SK-N-SH treated with all-trans-retinoic acid at 6 μM for 48 hours (cell line): ENCODE measurements at regions not wholly inside any gene's neighbourhood (a gene's known extent, or its start where the extent isn't known, plus 50 kb on each side); places are given as distances from the start of the nearest gene placed in this dataset.

ENCODE experiments used
- ARNTL ChIP-seq: fragments of 450-650 bp; formaldehyde crosslinking; IDR thresholded peaks from 2 replicates; pipeline ENCODE4 v1.5.0; 2020; ENCODE audit warnings: low read depth, mild to moderate bottlenecking, moderate library complexity, borderline replicate concordance
- CSDC2 ChIP-seq: fragments of 250-450 bp; sonication (Bioruptor Pico); IDR thresholded peaks from 2 replicates; pipeline ENCODE4 v1.5.0; 2020; ENCODE audit warnings: mild to moderate bottlenecking, moderate library complexity
- PPARA ChIP-seq: fragments of 250-450 bp; sonication (Bioruptor Pico); IDR thresholded peaks from 2 replicates; pipeline ENCODE4 v1.5.0; 2020; ENCODE audit warnings: mild to moderate bottlenecking, borderline replicate concordance
- RARB ChIP-seq: fragments of 250-450 bp; sonication (Bioruptor Pico); IDR thresholded peaks from 2 replicates; pipeline ENCODE4 v1.8.0; 2021; ENCODE audit warnings: mild to moderate bottlenecking, moderate library complexity
- TCF4 ChIP-seq: fragments of 250-450 bp; sonication (Bioruptor Pico); IDR thresholded peaks from 2 replicates; pipeline ENCODE4 v1.8.0; 2021; ENCODE audit warnings: mild to moderate bottlenecking, moderate library complexity, borderline replicate concordance
- TOX ChIP-seq: fragments of 250-450 bp; sonication (Bioruptor Pico); IDR thresholded peaks from 2 replicates; pipeline ENCODE4 v1.8.0; 2021; ENCODE audit warnings: mild to moderate bottlenecking, moderate library complexity, borderline replicate concordance
- ZFP3 ChIP-seq: fragments of 250-450 bp; sonication (Bioruptor Pico); IDR thresholded peaks from 2 replicates; pipeline ENCODE4 v1.5.0; 2020; ENCODE audit warnings: mild to moderate bottlenecking, moderate library complexity
- ZFP30 ChIP-seq: fragments of 450-650 bp; formaldehyde crosslinking; IDR thresholded peaks from 2 replicates; pipeline ENCODE4 v1.5.0; 2022; ENCODE audit warnings: mild to moderate bottlenecking, moderate library complexity
- ZNF70 ChIP-seq: fragments of 450-650 bp; formaldehyde crosslinking; IDR thresholded peaks from 2 replicates; pipeline ENCODE4 v1.5.0; 2020; ENCODE audit warnings: mild to moderate bottlenecking, moderate library complexity
- TF ChIP-seq, protein P1 (sequence below): fragments of 250-450 bp; sonication (Bioruptor Pico); IDR thresholded peaks from 2 replicates; pipeline ENCODE4 v1.8.0; 2020; ENCODE audit warnings: mild to moderate bottlenecking, moderate library complexity, borderline replicate concordance
- TF ChIP-seq, protein P2 (sequence below): fragments of 250-450 bp; sonication (Bioruptor Pico); IDR thresholded peaks from 2 replicates; pipeline ENCODE4 v1.5.0; 2020; ENCODE audit warnings: mild to moderate bottlenecking, moderate library complexity
- TF ChIP-seq, protein P3 (sequence below): fragments of 250-450 bp; sonication (Bioruptor Pico); IDR thresholded peaks from 2 replicates; pipeline ENCODE4 v1.8.0; 2021; ENCODE audit warnings: low read depth, mild to moderate bottlenecking, moderate library complexity, borderline replicate concordance

- TF ChIP-seq, protein P1, sequence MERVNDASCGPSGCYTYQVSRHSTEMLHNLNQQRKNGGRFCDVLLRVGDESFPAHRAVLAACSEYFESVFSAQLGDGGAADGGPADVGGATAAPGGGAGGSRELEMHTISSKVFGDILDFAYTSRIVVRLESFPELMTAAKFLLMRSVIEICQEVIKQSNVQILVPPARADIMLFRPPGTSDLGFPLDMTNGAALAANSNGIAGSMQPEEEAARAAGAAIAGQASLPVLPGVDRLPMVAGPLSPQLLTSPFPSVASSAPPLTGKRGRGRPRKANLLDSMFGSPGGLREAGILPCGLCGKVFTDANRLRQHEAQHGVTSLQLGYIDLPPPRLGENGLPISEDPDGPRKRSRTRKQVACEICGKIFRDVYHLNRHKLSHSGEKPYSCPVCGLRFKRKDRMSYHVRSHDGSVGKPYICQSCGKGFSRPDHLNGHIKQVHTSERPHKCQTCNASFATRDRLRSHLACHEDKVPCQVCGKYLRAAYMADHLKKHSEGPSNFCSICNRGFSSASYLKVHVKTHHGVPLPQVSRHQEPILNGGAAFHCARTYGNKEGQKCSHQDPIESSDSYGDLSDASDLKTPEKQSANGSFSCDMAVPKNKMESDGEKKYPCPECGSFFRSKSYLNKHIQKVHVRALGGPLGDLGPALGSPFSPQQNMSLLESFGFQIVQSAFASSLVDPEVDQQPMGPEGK (CRISPR knock-in tag): no peak
- TF ChIP-seq RARB (CRISPR knock-in tag): no peak
- TF ChIP-seq TCF4 (CRISPR knock-in tag): no peak
- TF ChIP-seq, protein P2, sequence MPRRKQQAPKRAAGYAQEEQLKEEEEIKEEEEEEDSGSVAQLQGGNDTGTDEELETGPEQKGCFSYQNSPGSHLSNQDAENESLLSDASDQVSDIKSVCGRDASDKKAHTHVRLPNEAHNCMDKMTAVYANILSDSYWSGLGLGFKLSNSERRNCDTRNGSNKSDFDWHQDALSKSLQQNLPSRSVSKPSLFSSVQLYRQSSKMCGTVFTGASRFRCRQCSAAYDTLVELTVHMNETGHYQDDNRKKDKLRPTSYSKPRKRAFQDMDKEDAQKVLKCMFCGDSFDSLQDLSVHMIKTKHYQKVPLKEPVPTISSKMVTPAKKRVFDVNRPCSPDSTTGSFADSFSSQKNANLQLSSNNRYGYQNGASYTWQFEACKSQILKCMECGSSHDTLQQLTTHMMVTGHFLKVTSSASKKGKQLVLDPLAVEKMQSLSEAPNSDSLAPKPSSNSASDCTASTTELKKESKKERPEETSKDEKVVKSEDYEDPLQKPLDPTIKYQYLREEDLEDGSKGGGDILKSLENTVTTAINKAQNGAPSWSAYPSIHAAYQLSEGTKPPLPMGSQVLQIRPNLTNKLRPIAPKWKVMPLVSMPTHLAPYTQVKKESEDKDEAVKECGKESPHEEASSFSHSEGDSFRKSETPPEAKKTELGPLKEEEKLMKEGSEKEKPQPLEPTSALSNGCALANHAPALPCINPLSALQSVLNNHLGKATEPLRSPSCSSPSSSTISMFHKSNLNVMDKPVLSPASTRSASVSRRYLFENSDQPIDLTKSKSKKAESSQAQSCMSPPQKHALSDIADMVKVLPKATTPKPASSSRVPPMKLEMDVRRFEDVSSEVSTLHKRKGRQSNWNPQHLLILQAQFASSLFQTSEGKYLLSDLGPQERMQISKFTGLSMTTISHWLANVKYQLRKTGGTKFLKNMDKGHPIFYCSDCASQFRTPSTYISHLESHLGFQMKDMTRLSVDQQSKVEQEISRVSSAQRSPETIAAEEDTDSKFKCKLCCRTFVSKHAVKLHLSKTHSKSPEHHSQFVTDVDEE (CRISPR knock-in tag): no peak
- TF ChIP-seq ZFP30 (CRISPR knock-in tag): no peak
- no peak for TF ChIP-seq ARNTL (CRISPR knock-in tag)
- TF ChIP-seq TOX (CRISPR knock-in tag): no peak
- no peak for TF ChIP-seq PPARA (CRISPR knock-in tag)
- no peak for TF ChIP-seq CSDC2 (CRISPR knock-in tag)
- TF ChIP-seq ZFP3: no peak
- TF ChIP-seq, protein P3, sequence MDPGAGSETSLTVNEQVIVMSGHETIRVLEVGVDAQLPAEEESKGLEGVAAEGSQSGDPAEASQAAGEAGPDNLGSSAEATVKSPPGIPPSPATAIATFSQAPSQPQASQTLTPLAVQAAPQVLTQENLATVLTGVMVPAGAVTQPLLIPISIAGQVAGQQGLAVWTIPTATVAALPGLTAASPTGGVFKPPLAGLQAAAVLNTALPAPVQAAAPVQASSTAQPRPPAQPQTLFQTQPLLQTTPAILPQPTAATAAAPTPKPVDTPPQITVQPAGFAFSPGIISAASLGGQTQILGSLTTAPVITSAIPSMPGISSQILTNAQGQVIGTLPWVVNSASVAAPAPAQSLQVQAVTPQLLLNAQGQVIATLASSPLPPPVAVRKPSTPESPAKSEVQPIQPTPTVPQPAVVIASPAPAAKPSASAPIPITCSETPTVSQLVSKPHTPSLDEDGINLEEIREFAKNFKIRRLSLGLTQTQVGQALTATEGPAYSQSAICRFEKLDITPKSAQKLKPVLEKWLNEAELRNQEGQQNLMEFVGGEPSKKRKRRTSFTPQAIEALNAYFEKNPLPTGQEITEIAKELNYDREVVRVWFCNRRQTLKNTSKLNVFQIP: no peak
- no peak for TF ChIP-seq ZNF70
These were observed 274.0 kb upstream of the DAPK1 start for GRCh38 chr9:87223392-87224246.
